Mucosa of rectum (tissue), 2 donors: ENCODE measurements at regions not wholly inside any gene's neighbourhood (a gene's known extent, or its start where the extent isn't known, plus 50 kb on each side); places are given as distances from the start of the nearest gene placed in this dataset.

Experiments used
- H3K27ac ChIP-seq, 2 donors: one replicate each; pipeline ENCODE4 v1.7.0; 2013; ENCODE audit warnings: inconsistent platforms in 2 of 2, low read depth in 2 of 2, low read length in 2 of 2
- H3K27me3 ChIP-seq, 2 donors: one replicate each; pipeline ENCODE4 v1.7.0; 2013; ENCODE audit warnings: low read length in 2 of 2; ENCODE audit not compliant: control insufficient read depth in 2 of 2, insufficient read depth in 2 of 2
- H3K36me3 ChIP-seq, 2 donors: one replicate each; pipeline ENCODE4 v1.7.0; 2013; ENCODE audit warnings: low read length in 2 of 2; ENCODE audit not compliant: control insufficient read depth in 2 of 2, insufficient read depth in 2 of 2
- H3K4me1 ChIP-seq, 2 donors: one replicate each; pipeline ENCODE4 v1.7.0; 2013; ENCODE audit warnings: low read length in 2 of 2, mild to moderate bottlenecking in 1 of 2; ENCODE audit not compliant: control insufficient read depth in 2 of 2, insufficient read depth in 2 of 2
- H3K4me3 ChIP-seq, 2 donors: one replicate each; pipeline ENCODE4 v1.7.0; 2013; ENCODE audit warnings: low read length in 2 of 2
- H3K9ac ChIP-seq, 2 donors: one replicate each; pipeline ENCODE4 v1.7.0; 2013; ENCODE audit warnings: low read length in 2 of 2, low read depth in 1 of 2, mild to moderate bottlenecking in 1 of 2
- H3K9me3 ChIP-seq, 2 donors: one replicate each; pipeline ENCODE4 v1.7.0; 2013; ENCODE audit warnings: low read length in 2 of 2; ENCODE audit not compliant: control insufficient read depth in 2 of 2
- donor health status: healthy.
- donor health status: Normal muscosa, but diverticular disease.

GRCh38 chr17:71966055-71966454, 154.8 kb upstream of the SOX9 start:
- Histone ChIP-seq H3K4me3 (no peak overlapping the region), H3K36me3 (no peaks in the 10 kb centered on the region), H3K27ac (no peak overlapping the region), H3K9me3 (no peaks in the 10 kb centered on the region), H3K27me3 (no peaks in the 10 kb centered on the region), H3K4me1 (peaks cover 0 to 3% of the 10 kb centered on the region in 2 donors), H3K9ac (no peak overlapping the region)

GRCh38 chr17:71966459-71967313, 154.1 kb upstream of the SOX9 start:
- no peak overlapping the region for H3K27ac ChIP-seq
- H3K27me3 ChIP-seq, result no peaks in the 10 kb centered on the region
- no peaks in the 10 kb centered on the region for H3K9me3 ChIP-seq
- peaks cover 0 to 3% of the 10 kb centered on the region in 2 donors for H3K4me1 ChIP-seq
- H3K9ac ChIP-seq, result no peak overlapping the region
- no peak overlapping the region for H3K4me3 ChIP-seq
- no peaks in the 10 kb centered on the region for H3K36me3 ChIP-seq

- peaks cover 2 to 13% of the 10 kb centered on the region in 2 donors for H3K4me1 ChIP-seq
- H3K27me3 ChIP-seq, result no peaks in the 10 kb centered on the region
- H3K4me3 ChIP-seq, result no peak overlapping the region
- H3K9ac ChIP-seq, result no peak overlapping the region
- H3K36me3 ChIP-seq, result no peaks in the 10 kb centered on the region
- H3K27ac ChIP-seq, result no peak overlapping the region
- H3K9me3 ChIP-seq, result no peaks in the 10 kb centered on the region
Measured at GRCh38 chr17:71969500-71969899, 151.3 kb upstream of the SOX9 start.

- Histone ChIP-seq H3K27me3 (no peaks in the 10 kb centered on the region), H3K9ac (no peak overlapping the region), H3K36me3 (no peaks in the 10 kb centered on the region), H3K4me1 (peaks cover 9 to 20% of the 10 kb centered on the region in 2 donors), H3K27ac (no peak overlapping the region), H3K9me3 (no peaks in the 10 kb centered on the region), H3K4me3 (no peak overlapping the region)
Measured at GRCh38 chr17:71970312-71970711, 150.5 kb upstream of the SOX9 start.

GRCh38 chr17:71974051-71974450, 146.8 kb upstream of the SOX9 start:
- H3K27me3 ChIP-seq, result no peaks in the 10 kb centered on the region
- peak overlapping the region; percentile 90 to 97 for H3K27ac ChIP-seq
- H3K4me1 ChIP-seq, result peaks cover 11 to 31% of the 10 kb centered on the region in 2 donors
- no peaks in the 10 kb centered on the region for H3K36me3 ChIP-seq
- H3K9ac ChIP-seq, result no peak overlapping the region
- H3K9me3 ChIP-seq, result no peaks in the 10 kb centered on the region
- peak overlapping the region; percentile 61 to 70 for H3K4me3 ChIP-seq

- Histone ChIP-seq H3K4me3 (peak overlapping the region; percentile 70 to 76), H3K9me3 (no peaks in the 10 kb centered on the region), H3K9ac (peak overlapping the region; percentile 47 to 86), H3K4me1 (peaks cover 11 to 31% of the 10 kb centered on the region in 2 donors), H3K27me3 (no peaks in the 10 kb centered on the region), H3K36me3 (no peaks in the 10 kb centered on the region), H3K27ac (peak overlapping the region; percentile 90 to 97)
Measured at GRCh38 chr17:71975331-71975801, 145.5 kb upstream of the SOX9 start.

GRCh38 chr17:71976011-71976649, 144.7 kb upstream of the SOX9 start:
- Histone ChIP-seq H3K27ac (peak overlapping the region; percentile 90 to 97), H3K27me3 (no peaks in the 10 kb centered on the region), H3K9ac (peak overlapping the region; percentile 47 to 86), H3K4me1 (peaks cover 11 to 28% of the 10 kb centered on the region in 2 donors), H3K9me3 (no peaks in the 10 kb centered on the region), H3K36me3 (no peaks in the 10 kb centered on the region), H3K4me3 (peak overlapping the region; percentile 39 to 49)

GRCh38 chr17:71978435-71978834, 142.4 kb upstream of the SOX9 start:
- Histone ChIP-seq H3K9me3 (no peaks in the 10 kb centered on the region), H3K27ac (no peak overlapping the region), H3K27me3 (no peaks in the 10 kb centered on the region), H3K4me1 (peaks cover 11 to 28% of the 10 kb centered on the region in 2 donors), H3K9ac (no peak overlapping the region), H3K4me3 (no peak overlapping the region), H3K36me3 (no peaks in the 10 kb centered on the region)

- Histone ChIP-seq H3K36me3 (no peaks in the 10 kb centered on the region), H3K9me3 (no peaks in the 10 kb centered on the region), H3K4me1 (peaks cover 3 to 13% of the 10 kb centered on the region in 2 donors), H3K9ac (no peak overlapping the region), H3K4me3 (no peak overlapping the region), H3K27ac (no peak overlapping the region), H3K27me3 (no peaks in the 10 kb centered on the region)
Measured at GRCh38 chr17:71980171-71980570, 140.6 kb upstream of the SOX9 start.

- no peak overlapping the region for H3K9ac ChIP-seq
- no peaks in the 10 kb centered on the region for H3K9me3 ChIP-seq
- H3K27me3 ChIP-seq, result no peaks in the 10 kb centered on the region
- H3K4me3 ChIP-seq, result no peak overlapping the region
- no peaks in the 10 kb centered on the region for H3K36me3 ChIP-seq
- no peak overlapping the region for H3K27ac ChIP-seq
- no peaks in the 10 kb centered on the region for H3K4me1 ChIP-seq
Measured at GRCh38 chr17:71983828-71984227, 137.0 kb upstream of the SOX9 start.
